ENCODE measurements at regions not wholly inside any gene's neighbourhood (a gene's known extent, or its start where the extent isn't known, plus 50 kb on each side); places are given as distances from the start of the nearest gene placed in this dataset.

DNA sequence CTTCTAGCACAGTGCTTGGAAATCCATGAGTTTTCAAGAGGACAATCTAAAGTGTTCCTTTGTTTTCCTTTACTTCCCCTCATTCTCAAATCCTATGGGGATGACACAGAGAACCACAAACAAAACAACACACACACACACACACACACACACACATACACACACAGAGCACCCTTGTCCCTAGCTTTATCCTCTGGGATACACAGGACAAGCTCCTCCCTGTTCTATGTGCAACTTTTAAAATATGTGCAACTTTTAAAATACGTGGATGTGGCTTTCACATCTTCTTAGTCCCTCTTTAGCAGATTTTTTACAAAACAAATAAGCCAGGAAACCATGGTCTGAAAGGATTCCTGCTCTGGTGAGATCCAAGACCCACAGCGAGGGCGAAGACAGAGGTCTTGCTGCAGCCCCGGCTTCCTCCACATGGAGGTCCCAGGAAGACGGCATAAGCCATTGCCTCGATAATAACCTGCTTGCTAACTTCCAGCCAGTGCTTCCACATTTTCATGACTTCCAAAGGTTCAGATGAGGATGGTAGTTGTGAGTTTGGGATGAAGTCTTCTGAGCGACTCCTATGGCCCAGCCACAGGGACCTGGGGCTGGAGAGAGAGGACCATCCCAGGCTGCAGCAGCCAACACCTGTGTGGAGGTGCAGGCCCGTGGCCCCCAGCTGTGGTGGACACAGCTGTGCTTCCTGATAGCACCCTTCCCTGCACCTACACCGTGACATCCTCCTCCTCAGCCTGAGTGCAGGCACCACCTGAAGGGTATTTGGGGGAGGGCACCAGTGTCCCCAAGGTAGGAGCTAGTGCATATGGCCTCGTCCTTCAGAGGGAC is 62.8 kb upstream of the CD93 start:
- TF ChIP-seq, protein P1, sequence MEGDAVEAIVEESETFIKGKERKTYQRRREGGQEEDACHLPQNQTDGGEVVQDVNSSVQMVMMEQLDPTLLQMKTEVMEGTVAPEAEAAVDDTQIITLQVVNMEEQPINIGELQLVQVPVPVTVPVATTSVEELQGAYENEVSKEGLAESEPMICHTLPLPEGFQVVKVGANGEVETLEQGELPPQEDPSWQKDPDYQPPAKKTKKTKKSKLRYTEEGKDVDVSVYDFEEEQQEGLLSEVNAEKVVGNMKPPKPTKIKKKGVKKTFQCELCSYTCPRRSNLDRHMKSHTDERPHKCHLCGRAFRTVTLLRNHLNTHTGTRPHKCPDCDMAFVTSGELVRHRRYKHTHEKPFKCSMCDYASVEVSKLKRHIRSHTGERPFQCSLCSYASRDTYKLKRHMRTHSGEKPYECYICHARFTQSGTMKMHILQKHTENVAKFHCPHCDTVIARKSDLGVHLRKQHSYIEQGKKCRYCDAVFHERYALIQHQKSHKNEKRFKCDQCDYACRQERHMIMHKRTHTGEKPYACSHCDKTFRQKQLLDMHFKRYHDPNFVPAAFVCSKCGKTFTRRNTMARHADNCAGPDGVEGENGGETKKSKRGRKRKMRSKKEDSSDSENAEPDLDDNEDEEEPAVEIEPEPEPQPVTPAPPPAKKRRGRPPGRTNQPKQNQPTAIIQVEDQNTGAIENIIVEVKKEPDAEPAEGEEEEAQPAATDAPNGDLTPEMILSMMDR (IDR thresholded peaks at IDR 0.05): no peak
- TF ChIP-seq ZFX (IDR thresholded peaks at IDR 0.05; ENCODE audit: borderline replicate concordance): no peak

All from 22Rv1 (cell line).